Endothelial cell of umbilical vein (primary cell): ENCODE measurements at regions not wholly inside any gene's neighbourhood (a gene's known extent, or its start where the extent isn't known, plus 50 kb on each side); places are given as distances from the start of the nearest gene placed in this dataset.

Experiments
- BruUV-seq: library from RNA; stranded (reverse); fragments of 400-500 nt; replicated peaks from 2 replicates; lab custom pipeline; 2021; lab: Mats Ljungman, UMichigan
- CTCF ChIA-PET: fragments of 300-600, 350-600 bp; sonication (Branson Sonifier 250); formaldehyde crosslinking; loops from one replicate; lab custom pipeline; 2021; ENCODE audit warnings: antibody characterized with exemption, inconsistent platforms; lab: Charles Lee
- POLR2A ChIA-PET: fragments of 300-600, 350-600 bp; sonication (Branson Sonifier 250); formaldehyde crosslinking; loops from one replicate; lab custom pipeline; 2021; ENCODE audit warnings: antibody characterized with exemption, inconsistent platforms; lab: Charles Lee
- DNase-seq: peaks from one replicate; pipeline ENCODE4 v3.0.0-alpha.2; 2011; ENCODE audit warnings: low read depth, low spot score
- FAIRE-seq: peaks from 2 replicates; lab custom pipeline; 2011; peaks lifted over from hg19 to GRCh38; lab: Jason Lieb, UNC
- H2AFZ ChIP-seq: 2 replicates; pipeline ENCODE4 v1.6.0; 2012; ENCODE audit warnings: low read depth, low read length, control low read depth, inconsistent platforms
- H3K27ac ChIP-seq: 2 replicates; pipeline ENCODE4 v1.5.1; 2011; ENCODE audit warnings: low read depth, mild to moderate bottlenecking, control low read depth, low read length, moderate library complexity; ENCODE audit not compliant: insufficient read depth
- H3K27me3 ChIP-seq, 2 experiments: 2 replicates each; pipeline versions ENCODE4 v1.6.0 to v1.6.1; 2011; ENCODE audit warnings: low read length in 2 of 2, mixed read lengths in 1 of 2; ENCODE audit not compliant: control insufficient read depth in 2 of 2, insufficient read depth in 2 of 2
- H3K36me3 ChIP-seq, 2 experiments: 2 replicates in 1 of 2; 3 replicates in 1 of 2; pipeline ENCODE4 v1.5.1; 2011; ENCODE audit warnings: low read length in 2 of 2, mild to moderate bottlenecking in 1 of 2, moderate library complexity in 1 of 2; ENCODE audit not compliant: control insufficient read depth in 2 of 2, insufficient read depth in 2 of 2; ENCODE audit errors: extremely low read depth in 1 of 2
- H3K4me1 ChIP-seq: 3 replicates; pipeline ENCODE4 v1.5.1; 2011; ENCODE audit warnings: mild to moderate bottlenecking, low read length; ENCODE audit not compliant: control insufficient read depth, insufficient read depth; ENCODE audit errors: extremely low read depth
- H3K4me2 ChIP-seq: 2 replicates; pipeline ENCODE4 v1.6.1; 2011; ENCODE audit warnings: low read length, control low read depth, mixed read lengths; ENCODE audit not compliant: insufficient read depth
- H3K4me3 ChIP-seq, 3 experiments: fragments of 200-600 bp in 1 of 3; sonication (generic), shearing (Covaris generic) in 1 of 3; replicated peaks in 1 of 3; 2 replicates each; pipeline ENCODE4 v1.5.1; 2011 to 2016; ENCODE audit warnings: control low read depth in 3 of 3, low read length in 3 of 3, mild to moderate bottlenecking in 2 of 3, inconsistent platforms in 1 of 3, low read depth in 1 of 3, moderate library complexity in 1 of 3; ENCODE audit not compliant: insufficient read depth in 1 of 3
- H3K79me2 ChIP-seq: 2 replicates; pipeline ENCODE4 v1.6.0; 2012; ENCODE audit warnings: low read length, inconsistent platforms; ENCODE audit not compliant: control insufficient read depth, insufficient read depth
- H3K9ac ChIP-seq: replicated peaks from 2 replicates; pipeline ENCODE3; 2011; ENCODE audit warnings: low read length, control low read depth; ENCODE audit not compliant: insufficient read depth; ENCODE audit errors: extremely low read depth
- H3K9me1 ChIP-seq: replicated peaks from 3 replicates; pipeline ENCODE4 v1.6.0; 2011; ENCODE audit warnings: mild to moderate bottlenecking, low read length; ENCODE audit not compliant: control insufficient read depth, insufficient read depth; ENCODE audit errors: extremely low read depth
- H3K9me3 ChIP-seq: replicated peaks from 2 replicates; pipeline ENCODE4 v1.5.1; 2012; ENCODE audit warnings: low read length, inconsistent platforms; ENCODE audit not compliant: control insufficient read depth, insufficient read depth
- H4K20me1 ChIP-seq: replicated peaks from 2 replicates; pipeline ENCODE3; 2011; ENCODE audit warnings: mild to moderate bottlenecking, low read length; ENCODE audit not compliant: control insufficient read depth, insufficient read depth; ENCODE audit errors: extremely low read depth
- CTCF ChIP-seq, 2 donors: IDR thresholded peaks; 1 replicate in 1 of 2; 2 replicates in 1 of 2; pipeline ENCODE4 v1.5.1; 2011; ENCODE audit warnings: low read length in 2 of 2, mild to moderate bottlenecking in 2 of 2, moderate library complexity in 2 of 2, control low read depth in 1 of 2, inconsistent platforms in 1 of 2, low read depth in 1 of 2; ENCODE audit not compliant: insufficient read depth in 1 of 2; ENCODE audit errors: extremely low read depth in 1 of 2
- EZH2 ChIP-seq: IDR thresholded peaks from 2 replicates; pipeline ENCODE4 v1.6.1; 2012; ENCODE audit warnings: borderline replicate concordance, low read depth, mild to moderate bottlenecking, moderate library complexity, low read length, inconsistent platforms; ENCODE audit not compliant: severe bottlenecking
- FOS ChIP-seq: IDR thresholded peaks from 2 replicates; pipeline ENCODE4 v1.6.1; 2011; ENCODE audit warnings: mild to moderate bottlenecking, low read length, moderate library complexity, borderline replicate concordance; ENCODE audit not compliant: insufficient read depth
- GATA2 ChIP-seq: IDR thresholded peaks from 2 replicates; pipeline ENCODE4 v1.7.0; 2011; ENCODE audit warnings: low read depth, mild to moderate bottlenecking, moderate library complexity, mixed read lengths, low read length; ENCODE audit not compliant: insufficient read length, insufficient read depth
- JUN ChIP-seq: IDR thresholded peaks from 2 replicates; pipeline ENCODE4 v1.6.1; 2011; ENCODE audit warnings: borderline replicate concordance, low read depth; ENCODE audit not compliant: insufficient read length, insufficient read depth
- MAX ChIP-seq: IDR thresholded peaks from 2 replicates; pipeline ENCODE4 v1.6.1; 2011; ENCODE audit not compliant: insufficient read depth, insufficient read length
- MYC ChIP-seq: IDR thresholded peaks from one replicate; pipeline ENCODE4 v1.6.1; 2011; ENCODE audit warnings: mild to moderate bottlenecking, low read depth, low read length
- POLR2A ChIP-seq: IDR thresholded peaks from 2 replicates; pipeline ENCODE4 v1.6.1; 2012; ENCODE audit warnings: low read depth, mild to moderate bottlenecking, control low read depth, low read length
- POLR2AphosphoS5 ChIP-seq: IDR thresholded peaks from 2 replicates; pipeline ENCODE4 v1.6.1; 2012; ENCODE audit warnings: low read depth, mild to moderate bottlenecking, control low read depth, low read length, moderate library complexity; ENCODE audit not compliant: insufficient read depth
- dilution Hi-C: fragments of 300-500 bp; cut with MboI; formaldehyde crosslinking; loops from one replicate; pipeline ENCODE4 v1.15.0; 2019; ENCODE audit warnings: low sequenced_read_pairs; ENCODE audit not compliant: extremely low pct_ligation_motif_present
- intact Hi-C: fragments of 100-400 bp; cut with micrococcal nuclease; formaldehyde crosslinking; loops from one replicate; pipeline ENCODE4 v1.10.0; 2022

DNA sequence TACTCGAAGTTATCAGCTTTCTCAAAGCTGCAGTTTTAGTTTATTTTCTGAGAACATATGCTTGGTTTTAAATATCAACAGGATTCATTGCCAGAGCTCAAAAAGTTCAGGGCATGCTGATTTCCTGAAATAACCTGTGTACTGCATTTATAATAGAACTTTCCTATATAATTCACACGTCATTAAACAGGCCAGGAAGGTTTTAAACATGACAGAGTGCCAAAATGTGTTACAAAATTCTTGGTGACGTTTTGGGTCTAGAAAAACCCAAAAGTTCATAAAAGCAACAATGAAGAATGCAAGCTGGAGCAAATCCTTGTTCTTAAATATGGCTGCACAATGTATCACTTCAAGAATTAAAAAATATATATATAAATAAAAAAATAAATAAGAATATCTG is 1139.1 kb downstream of the CDH11 start:
- Histone ChIP-seq H2AFZ (no peak overlapping the region), H3K27me3 (no peaks in the 10 kb centered on the region), H3K36me3 (no peaks in the 10 kb centered on the region), H3K27ac (no peak overlapping the region), H3K9me1 (no peaks in the 10 kb centered on the region), H3K4me1 (no peaks in the 10 kb centered on the region), H3K9ac (no peak overlapping the region), H3K4me2 (no peak overlapping the region), H4K20me1 (no peaks in the 10 kb centered on the region), H3K9me3 (no peaks in the 10 kb centered on the region), H3K4me3 (no peak overlapping the region), H3K79me2 (no peaks in the 10 kb centered on the region)
- FAIRE-seq (no peak), DNase-seq (no peak)
- ChIA-PET CTCF (no interaction called here), POLR2A (no interaction called here)
- intact Hi-C loops (no loop called here), dilution Hi-C loops (no loop called here)
- no TSS peak for BruUV-seq
- TF ChIP-seq POLR2AphosphoS5 (no peak), GATA2 (no peak), MYC (no peak), CTCF (IDR thresholded peaks at IDR 0.05; ENCODE audit: extremely low read depth in 1 of 2, insufficient read depth in 1 of 2, low read depth in 1 of 2, low read length in 2 of 2) (no peak), POLR2A (no peak), JUN (no peak), EZH2 (no peak), MAX (no peak), FOS (no peak)
